ENCODE measurements at regions not wholly inside any gene's neighbourhood (a gene's known extent, or its start where the extent isn't known, plus 50 kb on each side); places are given as distances from the start of the nearest gene placed in this dataset.

GRCh38 chr21:19833082-19833481 lies 1165.1 kb upstream of the NCAM2 start:
- no peak for TF ChIP-seq CTCF (IDR thresholded peaks at IDR 0.05)
- no peak for TF ChIP-seq POLR2A (IDR thresholded peaks at IDR 0.05)
